Panc1 (cell line): ENCODE measurements at regions not wholly inside any gene's neighbourhood (a gene's known extent, or its start where the extent isn't known, plus 50 kb on each side); places are given as distances from the start of the nearest gene placed in this dataset.

ENCODE experiments used
- ATAC-seq: fragments of 200-7000 bp; cut with Tn5 transposase; 2 replicates; pipeline ENCODE4 v1.9.1; 2020; ENCODE audit warnings: mild to moderate bottlenecking, moderate library complexity
- BruUV-seq: library from RNA; stranded (reverse); fragments of 400-500 nt; replicated peaks from 2 replicates; lab custom pipeline; 2021; lab: Mats Ljungman, UMichigan
- CTCF ChIA-PET: fragments of 300-600 bp; sonication (Branson Sonifier 250); formaldehyde crosslinking; loops from one replicate; lab custom pipeline; 2022; ENCODE audit warnings: antibody characterized with exemption; lab: Charles Lee
- POLR2A ChIA-PET: fragments of 300-600 bp; sonication (Branson Sonifier 250); formaldehyde crosslinking; loops from one replicate; lab custom pipeline; 2022; ENCODE audit warnings: antibody characterized with exemption; lab: Charles Lee
- DNase-seq: peaks from one replicate; pipeline ENCODE4 v3.0.0-alpha.2; 2010; ENCODE audit warnings: low read depth, low spot score
- H3K27ac ChIP-seq: 2 replicates; pipeline ENCODE4 v1.5.1; 2011; ENCODE audit warnings: mild to moderate bottlenecking, low read length, inconsistent platforms
- H3K27me3 ChIP-seq: fragments of 200-500 bp; sonication (Bioruptor generic); 2 replicates; pipeline ENCODE4 v1.6.0; 2014; ENCODE audit warnings: low read length, inconsistent platforms; ENCODE audit not compliant: control insufficient read depth, insufficient read depth
- H3K36me3 ChIP-seq: fragments of 200-500 bp; sonication (Bioruptor generic); 2 replicates; pipeline ENCODE4 v1.5.1; 2014; ENCODE audit warnings: inconsistent platforms, mild to moderate bottlenecking, low read length, moderate library complexity; ENCODE audit not compliant: control insufficient read depth, insufficient read depth
- H3K4me1 ChIP-seq: 2 replicates; pipeline ENCODE4 v1.5.1; 2011; ENCODE audit warnings: inconsistent platforms, mild to moderate bottlenecking, low read length, moderate library complexity; ENCODE audit not compliant: control insufficient read depth, insufficient read depth
- H3K4me3 ChIP-seq, 2 experiments: 2 replicates each; pipeline ENCODE4 v1.5.1; 2011 to 2012; ENCODE audit warnings: low read depth in 2 of 2, low read length in 2 of 2, mild to moderate bottlenecking in 2 of 2, inconsistent platforms in 1 of 2, moderate library complexity in 1 of 2
- H3K9me3 ChIP-seq: fragments of 200-500 bp; sonication (Bioruptor generic); 2 replicates; pipeline ENCODE4 v1.5.1; 2014; ENCODE audit warnings: low read depth, mild to moderate bottlenecking, inconsistent platforms, low read length, moderate library complexity; ENCODE audit not compliant: control insufficient read depth, insufficient read depth
- POLR2AphosphoS5 ChIP-seq: IDR thresholded peaks from 2 replicates; pipeline ENCODE4 v1.6.1; 2012; ENCODE audit warnings: mild to moderate bottlenecking, low read depth, low read length, moderate library complexity
- SIN3A ChIP-seq: IDR thresholded peaks from 2 replicates; pipeline ENCODE4 v1.6.1; 2012; ENCODE audit warnings: low read depth, mild to moderate bottlenecking, low read length, moderate library complexity, borderline replicate concordance; ENCODE audit not compliant: insufficient read depth
- TCF7L2 ChIP-seq: IDR thresholded peaks from 2 replicates; pipeline ENCODE4 v1.6.1; 2011; ENCODE audit warnings: mild to moderate bottlenecking, low read depth, low read length, inconsistent platforms
- in situ Hi-C: cut with HindIII; loops from 2 replicates; pipeline ENCODE4 v1.10.0; 2016; ENCODE audit warnings: low sequenced_read_pairs, low pct_unique_long_range_greater_than_20kb
- intact Hi-C: fragments of 100-400 bp; cut with micrococcal nuclease; formaldehyde crosslinking; loops from one replicate; pipeline ENCODE4 v1.10.0; 2022; ENCODE audit not compliant: unreplicated experiment
- TF ChIP-seq, protein P1 (sequence below): fragments of 450-650 bp; IDR thresholded peaks from 2 replicates; pipeline ENCODE4 v1.5.1; 2017; ENCODE audit warnings: mild to moderate bottlenecking
- TF ChIP-seq, protein P2 (sequence below), 2 experiments: IDR thresholded peaks; 2 replicates each; pipeline ENCODE4 v1.6.1; 2011 to 2012; ENCODE audit warnings: low read depth in 2 of 2, control low read depth in 1 of 2, low read length in 1 of 2, mild to moderate bottlenecking in 1 of 2, moderate library complexity in 1 of 2; ENCODE audit not compliant: insufficient read depth in 1 of 2

DNA sequence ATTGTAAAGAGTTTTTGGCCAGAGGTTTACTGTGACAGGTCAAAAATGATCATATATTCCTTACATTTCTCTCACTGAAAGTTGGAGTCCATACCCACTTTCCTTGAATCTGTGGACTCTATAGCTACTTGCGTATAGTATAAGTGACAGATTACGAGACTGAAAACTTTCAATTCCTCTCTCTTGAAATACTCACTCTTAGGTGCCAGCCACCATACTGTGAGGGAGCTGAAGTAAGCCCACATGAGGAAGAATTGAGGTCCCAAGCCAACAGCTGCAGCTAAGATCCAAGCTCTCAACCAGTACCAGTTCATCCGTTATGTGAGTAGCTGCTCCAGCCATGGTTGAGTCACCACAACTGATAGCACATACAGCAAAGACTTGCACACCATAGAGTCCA, 128.1 kb upstream of the FAM174A start:
- in situ Hi-C loops (no loop called here), intact Hi-C loops (no loop called here)
- no peak for TF ChIP-seq POLR2AphosphoS5
- TF ChIP-seq SIN3A: no peak
- CTCF ChIA-PET: no interaction called here
- no peaks in the 10 kb centered on the region for H3K9me3 ChIP-seq
- POLR2A ChIA-PET: no interaction called here
- no peaks in the 10 kb centered on the region for H3K4me1 ChIP-seq
- H3K4me3 ChIP-seq: no peak overlapping the region
- ATAC-seq: no peak
- no TSS peak for BruUV-seq
- no peak overlapping the region for H3K27ac ChIP-seq
- no peaks in the 10 kb centered on the region for H3K36me3 ChIP-seq
- H3K27me3 ChIP-seq: no peaks in the 10 kb centered on the region
- DNase-seq: no peak

DNA sequence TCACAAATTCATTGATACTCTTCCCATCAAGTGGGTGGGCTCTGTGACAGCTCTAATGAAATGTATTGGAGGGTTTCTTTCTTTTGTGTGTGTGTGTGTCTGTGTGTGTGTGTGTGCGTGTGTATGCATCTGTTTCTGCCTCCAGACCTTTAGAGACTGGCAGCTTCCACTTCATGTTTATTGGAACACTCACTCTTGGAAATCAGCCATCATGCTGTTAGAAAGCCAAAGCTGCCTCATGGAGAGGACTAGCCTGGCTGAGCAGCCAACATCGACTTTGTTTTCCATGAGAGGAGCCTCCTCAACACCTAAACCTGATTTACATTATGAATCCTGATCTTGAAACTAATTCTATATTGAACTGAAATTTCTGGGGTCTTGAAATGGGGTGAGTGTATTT, 128.5 kb upstream of the FAM174A start:
- no peak for DNase-seq
- no peaks in the 10 kb centered on the region for H3K36me3 ChIP-seq
- POLR2A ChIA-PET: no interaction called here
- H3K9me3 ChIP-seq: no peaks in the 10 kb centered on the region
- H3K4me1 ChIP-seq: no peaks in the 10 kb centered on the region
- in situ Hi-C loops (no loop called here), intact Hi-C loops (no loop called here)
- H3K27ac ChIP-seq: no peak overlapping the region
- BruUV-seq: no TSS peak
- H3K4me3 ChIP-seq: no peak overlapping the region
- no peaks in the 10 kb centered on the region for H3K27me3 ChIP-seq
- ATAC-seq: no peak
- TF ChIP-seq SIN3A (no peak), TCF7L2 (no peak), POLR2AphosphoS5 (no peak)
- TF ChIP-seq, protein P1, sequence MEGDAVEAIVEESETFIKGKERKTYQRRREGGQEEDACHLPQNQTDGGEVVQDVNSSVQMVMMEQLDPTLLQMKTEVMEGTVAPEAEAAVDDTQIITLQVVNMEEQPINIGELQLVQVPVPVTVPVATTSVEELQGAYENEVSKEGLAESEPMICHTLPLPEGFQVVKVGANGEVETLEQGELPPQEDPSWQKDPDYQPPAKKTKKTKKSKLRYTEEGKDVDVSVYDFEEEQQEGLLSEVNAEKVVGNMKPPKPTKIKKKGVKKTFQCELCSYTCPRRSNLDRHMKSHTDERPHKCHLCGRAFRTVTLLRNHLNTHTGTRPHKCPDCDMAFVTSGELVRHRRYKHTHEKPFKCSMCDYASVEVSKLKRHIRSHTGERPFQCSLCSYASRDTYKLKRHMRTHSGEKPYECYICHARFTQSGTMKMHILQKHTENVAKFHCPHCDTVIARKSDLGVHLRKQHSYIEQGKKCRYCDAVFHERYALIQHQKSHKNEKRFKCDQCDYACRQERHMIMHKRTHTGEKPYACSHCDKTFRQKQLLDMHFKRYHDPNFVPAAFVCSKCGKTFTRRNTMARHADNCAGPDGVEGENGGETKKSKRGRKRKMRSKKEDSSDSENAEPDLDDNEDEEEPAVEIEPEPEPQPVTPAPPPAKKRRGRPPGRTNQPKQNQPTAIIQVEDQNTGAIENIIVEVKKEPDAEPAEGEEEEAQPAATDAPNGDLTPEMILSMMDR: no peak
- TF ChIP-seq, protein P2, sequence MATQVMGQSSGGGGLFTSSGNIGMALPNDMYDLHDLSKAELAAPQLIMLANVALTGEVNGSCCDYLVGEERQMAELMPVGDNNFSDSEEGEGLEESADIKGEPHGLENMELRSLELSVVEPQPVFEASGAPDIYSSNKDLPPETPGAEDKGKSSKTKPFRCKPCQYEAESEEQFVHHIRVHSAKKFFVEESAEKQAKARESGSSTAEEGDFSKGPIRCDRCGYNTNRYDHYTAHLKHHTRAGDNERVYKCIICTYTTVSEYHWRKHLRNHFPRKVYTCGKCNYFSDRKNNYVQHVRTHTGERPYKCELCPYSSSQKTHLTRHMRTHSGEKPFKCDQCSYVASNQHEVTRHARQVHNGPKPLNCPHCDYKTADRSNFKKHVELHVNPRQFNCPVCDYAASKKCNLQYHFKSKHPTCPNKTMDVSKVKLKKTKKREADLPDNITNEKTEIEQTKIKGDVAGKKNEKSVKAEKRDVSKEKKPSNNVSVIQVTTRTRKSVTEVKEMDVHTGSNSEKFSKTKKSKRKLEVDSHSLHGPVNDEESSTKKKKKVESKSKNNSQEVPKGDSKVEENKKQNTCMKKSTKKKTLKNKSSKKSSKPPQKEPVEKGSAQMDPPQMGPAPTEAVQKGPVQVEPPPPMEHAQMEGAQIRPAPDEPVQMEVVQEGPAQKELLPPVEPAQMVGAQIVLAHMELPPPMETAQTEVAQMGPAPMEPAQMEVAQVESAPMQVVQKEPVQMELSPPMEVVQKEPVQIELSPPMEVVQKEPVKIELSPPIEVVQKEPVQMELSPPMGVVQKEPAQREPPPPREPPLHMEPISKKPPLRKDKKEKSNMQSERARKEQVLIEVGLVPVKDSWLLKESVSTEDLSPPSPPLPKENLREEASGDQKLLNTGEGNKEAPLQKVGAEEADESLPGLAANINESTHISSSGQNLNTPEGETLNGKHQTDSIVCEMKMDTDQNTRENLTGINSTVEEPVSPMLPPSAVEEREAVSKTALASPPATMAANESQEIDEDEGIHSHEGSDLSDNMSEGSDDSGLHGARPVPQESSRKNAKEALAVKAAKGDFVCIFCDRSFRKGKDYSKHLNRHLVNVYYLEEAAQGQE (IDR thresholded peaks at IDR 0.05; ENCODE audit: insufficient read depth in 1 of 2, low read depth in 2 of 2, low read length in 1 of 2): no peak
- CTCF ChIA-PET: no interaction called here

DNA sequence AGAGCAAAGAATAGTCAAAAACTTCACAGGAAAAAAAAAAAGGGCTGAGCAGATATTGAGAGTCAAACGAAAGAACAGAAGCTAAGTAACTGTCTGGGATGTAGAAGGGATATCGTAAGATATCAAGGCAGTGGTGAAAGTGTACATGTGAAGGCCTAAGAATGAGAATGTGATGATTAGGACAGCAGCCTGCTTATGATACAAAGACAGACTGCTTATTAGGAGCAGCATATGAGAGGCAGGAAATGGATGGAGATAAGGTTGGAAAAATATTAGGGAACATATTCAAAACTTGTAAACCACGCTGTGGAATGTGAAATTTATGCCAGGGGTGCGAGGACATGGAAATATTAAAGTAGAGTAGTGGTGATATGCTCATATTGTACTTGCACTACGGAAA, 133.1 kb upstream of the FAM174A start:
- DNase-seq (no peak), ATAC-seq (no peak)
- Histone ChIP-seq H3K27me3 (no peaks in the 10 kb centered on the region), H3K9me3 (no peaks in the 10 kb centered on the region), H3K27ac (no peak overlapping the region), H3K4me3 (no peak overlapping the region), H3K4me1 (no peaks in the 10 kb centered on the region), H3K36me3 (no peaks in the 10 kb centered on the region)
- in situ Hi-C loops (no loop called here), intact Hi-C loops (no loop called here)
- POLR2A ChIA-PET: no interaction called here
- no TSS peak for BruUV-seq
- TF ChIP-seq, protein P1: no peak
- no peak for TF ChIP-seq SIN3A
- CTCF ChIA-PET: no interaction called here
